Naive thymus-derived CD4-positive, alpha-beta T cell (primary cell): ENCODE measurements at regions not wholly inside any gene's neighbourhood (a gene's known extent, or its start where the extent isn't known, plus 50 kb on each side); places are given as distances from the start of the nearest gene placed in this dataset.

Experiments
- ATAC-seq: fragments of 150-1000 bp; cut with Tn5 transposase; 2 replicates; pipeline ENCODE4 v1.10.0; 2021; ENCODE audit warnings: mild to moderate bottlenecking, moderate library complexity
- CTCF ChIA-PET: fragments of 350-600 bp; sonication (Branson Sonifier 250); formaldehyde crosslinking; loops from one replicate; lab custom pipeline; 2021; ENCODE audit warnings: antibody characterized with exemption; lab: Charles Lee
- POLR2A ChIA-PET: fragments of 350-600 bp; sonication (Branson Sonifier 250); formaldehyde crosslinking; loops from one replicate; lab custom pipeline; 2021; ENCODE audit warnings: antibody characterized with exemption, inconsistent platforms; lab: Charles Lee
- DNase-seq, 9 donors: peaks; one replicate each; pipeline versions ENCODE4 v3.0.0 to v3.0.0-alpha.2; 2020 to 2022; ENCODE audit warnings: mixed read lengths in 1 of 9
- H3K27ac ChIP-seq: one replicate; pipeline ENCODE4 v1.7.0; 2013; ENCODE audit warnings: mild to moderate bottlenecking, low read depth, low read length, moderate library complexity
- H3K27me3 ChIP-seq, 2 donors: one replicate each; pipeline ENCODE4 v1.7.0; 2013; ENCODE audit warnings: low read length in 2 of 2, mild to moderate bottlenecking in 2 of 2, moderate library complexity in 2 of 2; ENCODE audit not compliant: control insufficient read depth in 2 of 2, insufficient read depth in 2 of 2
- H3K36me3 ChIP-seq, 3 experiments: 1 replicate in 2 of 3; 2 replicates in 1 of 3; pipeline ENCODE4 v1.7.0; 2013; ENCODE audit warnings: low read length in 3 of 3, mild to moderate bottlenecking in 3 of 3, moderate library complexity in 1 of 3; ENCODE audit not compliant: insufficient read depth in 3 of 3, control insufficient read depth in 2 of 3
- H3K4me1 ChIP-seq, 2 donors: one replicate each; pipeline ENCODE4 v1.7.0; 2013; ENCODE audit warnings: low read length in 2 of 2, mild to moderate bottlenecking in 2 of 2, moderate library complexity in 1 of 2; ENCODE audit not compliant: control insufficient read depth in 2 of 2, insufficient read depth in 2 of 2
- H3K4me3 ChIP-seq: 2 replicates; pipeline ENCODE4 v1.7.0; 2013; ENCODE audit warnings: mild to moderate bottlenecking, low read length
- H3K9me3 ChIP-seq, 3 experiments: 1 replicate in 2 of 3; 2 replicates in 1 of 3; pipeline ENCODE4 v1.7.0; 2013; ENCODE audit warnings: low read length in 3 of 3; ENCODE audit not compliant: control insufficient read depth in 2 of 3
- H3K27ac Mint-ChIP-seq, 9 donors: one replicate each; pipeline ENCODE4 v1.8.0; 2020 to 2022; ENCODE audit warnings: mixed read lengths in 9 of 9, mild to moderate bottlenecking in 8 of 9, moderate library complexity in 5 of 9, inconsistent platforms in 2 of 9
- H3K27me3 Mint-ChIP-seq, 5 donors: one replicate each; pipeline ENCODE4 v1.8.0; 2021 to 2022; ENCODE audit warnings: mixed read lengths in 5 of 5, mild to moderate bottlenecking in 1 of 5
- H3K36me3 Mint-ChIP-seq, 5 donors: one replicate each; pipeline ENCODE4 v1.8.0; 2020 to 2022; ENCODE audit warnings: mixed read lengths in 5 of 5, mild to moderate bottlenecking in 3 of 5, inconsistent platforms in 1 of 5
- H3K4me1 Mint-ChIP-seq, 7 donors: one replicate each; pipeline ENCODE4 v1.8.0; 2020 to 2022; ENCODE audit warnings: mixed read lengths in 7 of 7, mild to moderate bottlenecking in 3 of 7, inconsistent platforms in 1 of 7
- H3K4me3 Mint-ChIP-seq, 10 donors: one replicate each; pipeline ENCODE4 v1.8.0; 2020 to 2022; ENCODE audit warnings: mild to moderate bottlenecking in 10 of 10, mixed read lengths in 10 of 10, moderate library complexity in 6 of 10, inconsistent platforms in 2 of 10
- H3K9me3 Mint-ChIP-seq, 11 donors: one replicate each; pipeline ENCODE4 v1.8.0; 2020 to 2022; ENCODE audit warnings: mixed read lengths in 11 of 11, mild to moderate bottlenecking in 4 of 11, inconsistent platforms in 1 of 11, moderate library complexity in 1 of 11
- intact Hi-C, 2 donors: fragments of 100-400 bp; cut with micrococcal nuclease; formaldehyde crosslinking; loops; one replicate each; pipeline ENCODE4 v1.15.1; 2023

GRCh38 chr2:107174171-107174570 lies 288.2 kb upstream of the ST6GAL2 start:
- Histone ChIP-seq H3K36me3 (no peaks in the 10 kb centered on the region), H3K9me3 (no peaks in the 10 kb centered on the region), H3K27me3 (no peaks in the 10 kb centered on the region), H3K4me3 (no peak overlapping the region), H3K27ac (no peak overlapping the region), H3K4me1 (no peaks in the 10 kb centered on the region)
- intact Hi-C loops: no loop called here
- no peak overlapping the region for H3K4me3 Mint-ChIP-seq
- ChIA-PET POLR2A (no interaction called here), CTCF (no interaction called here)
- DNase-seq (no peak), ATAC-seq (no peak)
- peaks cover 0 to 6% (median 2%) of the 10 kb centered on the region in 11 donors for H3K9me3 Mint-ChIP-seq
- H3K27me3 Mint-ChIP-seq: peaks cover 0 to 6% (median 0%) of the 10 kb centered on the region in 5 donors
- no peaks in the 10 kb centered on the region for H3K36me3 Mint-ChIP-seq
- no peak overlapping the region for H3K27ac Mint-ChIP-seq
- no peaks in the 10 kb centered on the region for H3K4me1 Mint-ChIP-seq

- H3K36me3 ChIP-seq: no peaks in the 10 kb centered on the region
- ATAC-seq: no peak
- Mint-ChIP-seq H3K27me3 (peaks cover 0 to 6% (median 0%) of the 10 kb centered on the region in 5 donors), H3K4me1 (no peaks in the 10 kb centered on the region), H3K4me3 (no peak overlapping the region), H3K36me3 (no peaks in the 10 kb centered on the region), H3K9me3 (peaks cover 0 to 7% (median 0%) of the 10 kb centered on the region in 11 donors), H3K27ac (no peak overlapping the region)
- intact Hi-C loops: no loop called here
- no peak for DNase-seq
- no peak overlapping the region for H3K27ac ChIP-seq
- H3K4me3 ChIP-seq: no peak overlapping the region
- no peaks in the 10 kb centered on the region for H3K27me3 ChIP-seq
- H3K4me1 ChIP-seq: no peaks in the 10 kb centered on the region
- ChIA-PET POLR2A (no interaction called here), CTCF (no interaction called here)
- H3K9me3 ChIP-seq: no peaks in the 10 kb centered on the region
Observed at GRCh38 chr2:107182981-107183380, 297.0 kb upstream of the ST6GAL2 start.

GRCh38 chr2:107187870-107188269 lies 301.9 kb upstream of the ST6GAL2 start:
- Histone ChIP-seq H3K4me3 (no peak overlapping the region), H3K27ac (no peak overlapping the region), H3K9me3 (no peaks in the 10 kb centered on the region), H3K27me3 (no peaks in the 10 kb centered on the region), H3K36me3 (no peaks in the 10 kb centered on the region), H3K4me1 (no peaks in the 10 kb centered on the region)
- H3K4me3 Mint-ChIP-seq: no peak overlapping the region
- intact Hi-C loops: no loop called here
- DNase-seq: no peak
- CTCF ChIA-PET: no interaction called here
- POLR2A ChIA-PET: no interaction called here
- H3K4me1 Mint-ChIP-seq: no peaks in the 10 kb centered on the region
- no peak overlapping the region for H3K27ac Mint-ChIP-seq
- no peaks in the 10 kb centered on the region for H3K36me3 Mint-ChIP-seq
- peaks cover 0 to 14% (median 2%) of the 10 kb centered on the region in 11 donors for H3K9me3 Mint-ChIP-seq
- ATAC-seq: no peak
- H3K27me3 Mint-ChIP-seq: no peaks in the 10 kb centered on the region

- intact Hi-C loops: no loop called here
Observed at GRCh38 chr2:107195631-107196030, 309.7 kb upstream of the ST6GAL2 start.

GRCh38 chr2:107197594-107198294 lies 311.8 kb upstream of the ST6GAL2 start:
- DNase-seq: no peak

More at GRCh38 chr2:107195631-107196030, 309.7 kb upstream of the ST6GAL2 start:
- H3K36me3 ChIP-seq: no peaks in the 10 kb centered on the region
- no peaks in the 10 kb centered on the region for H3K36me3 Mint-ChIP-seq
- ChIA-PET CTCF (no interaction called here), POLR2A (no interaction called here)
- ATAC-seq (no peak), DNase-seq (no peak)
- no peaks in the 10 kb centered on the region for H3K9me3 ChIP-seq
- H3K27me3 ChIP-seq: no peaks in the 10 kb centered on the region
- peaks cover 0 to 5% (median 0%) of the 10 kb centered on the region in 11 donors for H3K9me3 Mint-ChIP-seq
- no peak overlapping the region for H3K27ac ChIP-seq
- peaks cover 0 to 1% (median 0%) of the 10 kb centered on the region in 7 donors for H3K4me1 Mint-ChIP-seq
- H3K4me3 Mint-ChIP-seq: no peak overlapping the region
- no peaks in the 10 kb centered on the region for H3K27me3 Mint-ChIP-seq
- H3K27ac Mint-ChIP-seq: no peak overlapping the region
- H3K4me3 ChIP-seq: no peak overlapping the region
- H3K4me1 ChIP-seq: no peaks in the 10 kb centered on the region

GRCh38 chr2:107202962-107203591 lies 317.1 kb upstream of the ST6GAL2 start:
- no peak for DNase-seq
- Histone ChIP-seq H3K4me3 (no peak overlapping the region), H3K9me3 (no peaks in the 10 kb centered on the region), H3K27me3 (no peaks in the 10 kb centered on the region), H3K4me1 (no peaks in the 10 kb centered on the region), H3K36me3 (no peaks in the 10 kb centered on the region), H3K27ac (no peak overlapping the region)
- ChIA-PET CTCF (no interaction called here), POLR2A (no interaction called here)
- Mint-ChIP-seq H3K27me3 (no peaks in the 10 kb centered on the region), H3K36me3 (no peaks in the 10 kb centered on the region), H3K4me3 (no peak overlapping the region), H3K27ac (no peak overlapping the region), H3K4me1 (no peaks in the 10 kb centered on the region), H3K9me3 (peaks cover 0 to 20% (median 4%) of the 10 kb centered on the region in 11 donors)
- intact Hi-C loops: no loop called here
- ATAC-seq: no peak

More at GRCh38 chr2:107197594-107198294, 311.8 kb upstream of the ST6GAL2 start:
- Histone ChIP-seq H3K36me3 (no peaks in the 10 kb centered on the region), H3K4me3 (no peak overlapping the region), H3K27me3 (no peaks in the 10 kb centered on the region), H3K4me1 (no peaks in the 10 kb centered on the region), H3K9me3 (no peaks in the 10 kb centered on the region), H3K27ac (no peak overlapping the region)
- peaks cover 0 to 13% (median 3%) of the 10 kb centered on the region in 11 donors for H3K9me3 Mint-ChIP-seq
- no peaks in the 10 kb centered on the region for H3K36me3 Mint-ChIP-seq
- ChIA-PET CTCF (no interaction called here), POLR2A (no interaction called here)
- H3K4me3 Mint-ChIP-seq: no peak overlapping the region
- H3K4me1 Mint-ChIP-seq: peaks cover 0 to 1% (median 0%) of the 10 kb centered on the region in 7 donors
- no peaks in the 10 kb centered on the region for H3K27me3 Mint-ChIP-seq
- no peak for ATAC-seq
- intact Hi-C loops: no loop called here
- no peak overlapping the region for H3K27ac Mint-ChIP-seq
